ENCODE measurements at regions not wholly inside any gene's neighbourhood (a gene's known extent, or its start where the extent isn't known, plus 50 kb on each side); places are given as distances from the start of the nearest gene placed in this dataset.

- TF ChIP-seq CTCF (conservative IDR thresholded peaks at IDR 0.05): no peak
- no peak for TF ChIP-seq ZFX (IDR thresholded peaks at IDR 0.05)
These were observed 166.2 kb upstream of the SPACA1 start for GRCh38 chr6:87881342-87881895.
